ENCODE measurements at regions not wholly inside any gene's neighbourhood (a gene's known extent, or its start where the extent isn't known, plus 50 kb on each side); places are given as distances from the start of the nearest gene placed in this dataset.

DNA sequence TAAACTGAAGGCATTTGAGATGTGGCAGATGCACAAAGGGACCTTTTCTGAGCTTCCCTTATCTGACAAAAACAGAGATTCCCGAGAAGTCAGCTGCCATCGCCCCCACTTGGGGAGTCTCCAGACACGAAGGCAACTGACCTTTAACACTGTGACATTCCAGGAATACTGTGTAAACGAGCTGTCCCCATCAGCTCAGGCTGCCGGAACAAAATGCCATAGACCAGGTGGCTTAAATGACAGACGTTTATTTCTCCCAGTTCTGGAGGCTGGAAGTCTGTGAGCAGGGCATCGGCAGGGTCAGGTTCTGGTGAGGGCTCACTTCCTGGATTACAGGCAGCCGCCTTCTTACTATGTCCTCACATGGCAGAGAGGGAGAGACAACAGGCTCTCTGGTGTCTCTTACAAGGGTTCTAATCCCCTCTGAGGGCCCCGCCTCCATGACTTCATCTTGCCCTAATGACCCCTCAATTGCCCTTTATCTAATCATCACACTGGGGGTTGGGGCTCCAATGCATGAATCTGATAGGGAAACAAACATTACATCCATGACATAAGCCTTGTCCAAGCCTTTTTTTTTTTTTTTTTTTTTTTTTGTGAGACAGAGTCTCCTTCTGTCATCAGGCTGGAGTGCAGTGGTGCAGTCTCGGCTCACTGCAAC lies 178.5 kb upstream of the RPL38 start:
- no peaks in the 10 kb centered on the region for H3K4me1 ChIP-seq
- ATAC-seq = no peak
- peaks cover 0 to 10% (median 0%) of the 10 kb centered on the region in 3 donors for H3K9me3 ChIP-seq
- H3K27me3 ChIP-seq = peaks cover 61% of the 10 kb centered on the region
- WGBS, 2 donors (ENCODE audit: low coverage in 1 of 2) = 49 to 100% methylated on average over 1 to 4 of the region's 10 CpGs
- no peak overlapping the region for H3K27ac ChIP-seq
- no peak overlapping the region for H3K4me3 ChIP-seq
- TF ChIP-seq, protein P1, sequence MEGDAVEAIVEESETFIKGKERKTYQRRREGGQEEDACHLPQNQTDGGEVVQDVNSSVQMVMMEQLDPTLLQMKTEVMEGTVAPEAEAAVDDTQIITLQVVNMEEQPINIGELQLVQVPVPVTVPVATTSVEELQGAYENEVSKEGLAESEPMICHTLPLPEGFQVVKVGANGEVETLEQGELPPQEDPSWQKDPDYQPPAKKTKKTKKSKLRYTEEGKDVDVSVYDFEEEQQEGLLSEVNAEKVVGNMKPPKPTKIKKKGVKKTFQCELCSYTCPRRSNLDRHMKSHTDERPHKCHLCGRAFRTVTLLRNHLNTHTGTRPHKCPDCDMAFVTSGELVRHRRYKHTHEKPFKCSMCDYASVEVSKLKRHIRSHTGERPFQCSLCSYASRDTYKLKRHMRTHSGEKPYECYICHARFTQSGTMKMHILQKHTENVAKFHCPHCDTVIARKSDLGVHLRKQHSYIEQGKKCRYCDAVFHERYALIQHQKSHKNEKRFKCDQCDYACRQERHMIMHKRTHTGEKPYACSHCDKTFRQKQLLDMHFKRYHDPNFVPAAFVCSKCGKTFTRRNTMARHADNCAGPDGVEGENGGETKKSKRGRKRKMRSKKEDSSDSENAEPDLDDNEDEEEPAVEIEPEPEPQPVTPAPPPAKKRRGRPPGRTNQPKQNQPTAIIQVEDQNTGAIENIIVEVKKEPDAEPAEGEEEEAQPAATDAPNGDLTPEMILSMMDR (IDR thresholded peaks at IDR 0.05) = no peak
- TF ChIP-seq POLR2A (IDR thresholded peaks at IDR 0.05) (no peak), POLR2AphosphoS5 (IDR thresholded peaks at IDR 0.05) (no peak), EP300 (IDR thresholded peaks at IDR 0.05) (no peak)
- H3K36me3 ChIP-seq = no peaks in the 10 kb centered on the region

DNA sequence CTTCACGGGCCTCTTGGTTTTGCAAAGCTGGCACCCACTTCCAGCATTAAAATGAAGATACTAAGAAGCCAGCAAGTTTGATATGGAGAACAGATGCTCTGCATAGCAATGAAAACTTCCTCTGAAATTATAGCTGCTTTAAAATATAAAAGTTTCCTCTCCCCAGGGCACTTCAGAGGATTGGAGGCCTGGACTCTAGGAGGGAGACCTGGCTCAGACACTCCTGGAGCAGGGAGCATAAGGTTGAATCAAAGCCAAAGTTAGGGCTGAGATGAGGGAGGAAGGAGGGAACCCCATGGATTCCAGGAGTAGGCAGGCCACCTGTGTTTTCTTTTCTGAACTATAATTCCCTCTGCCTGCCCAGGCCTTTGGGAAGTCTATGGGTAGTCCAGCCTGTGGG lies 176.0 kb upstream of the RPL38 start:
- TF ChIP-seq POLR2AphosphoS5 (IDR thresholded peaks at IDR 0.05) (no peak), POLR2A (IDR thresholded peaks at IDR 0.05) (no peak), EP300 (IDR thresholded peaks at IDR 0.05) (no peak)
- TF ChIP-seq, protein P1 (IDR thresholded peaks at IDR 0.05) = no peak
- peaks cover 69% of the 10 kb centered on the region for H3K27me3 ChIP-seq

DNA sequence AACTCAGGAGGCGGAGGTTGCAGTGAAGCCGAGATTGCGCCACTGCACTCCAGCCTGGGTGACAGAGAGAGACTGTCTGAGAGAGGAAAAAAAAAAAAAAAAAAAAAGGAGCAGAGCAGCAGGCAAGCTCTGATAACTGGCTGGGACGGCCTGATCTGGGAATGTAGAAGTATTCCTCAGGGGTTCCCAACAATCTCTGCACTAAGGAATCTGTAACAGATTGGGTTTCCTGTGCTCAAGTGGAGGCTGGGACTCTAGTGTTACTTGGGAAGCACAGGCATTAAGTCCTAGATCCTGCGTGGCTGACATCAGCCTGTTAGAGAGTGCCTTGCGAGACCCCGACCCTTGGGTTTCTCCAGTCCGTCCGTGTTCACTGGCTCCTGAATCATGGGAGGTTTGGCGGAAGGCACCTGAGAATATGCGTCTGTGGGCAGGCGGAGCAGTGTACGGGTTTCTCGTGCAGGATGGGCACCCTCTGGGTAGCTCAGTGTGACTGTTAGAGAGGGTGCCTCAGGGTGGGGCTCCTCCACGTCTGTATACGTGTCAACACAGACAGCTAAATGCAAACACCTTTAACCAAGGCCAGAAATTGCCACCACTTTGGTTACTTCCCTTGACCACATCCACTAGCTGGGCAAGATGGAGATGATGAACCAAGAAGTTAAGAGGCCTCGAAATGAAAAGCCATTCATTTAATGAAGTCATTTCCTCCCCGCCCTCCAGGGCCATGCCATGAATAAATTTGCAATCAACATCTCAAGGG lies 174.9 kb upstream of the RPL38 start:
- H3K27me3 ChIP-seq = peaks cover 70% of the 10 kb centered on the region
- H3K9me3 ChIP-seq = peaks cover 0 to 10% (median 0%) of the 10 kb centered on the region in 3 donors
- WGBS, 2 donors (ENCODE audit: low coverage in 1 of 2) = 58 to 79% methylated on average over 5 to 13 of the region's 18 CpGs
- no peak overlapping the region for H3K4me3 ChIP-seq
- no peak for ATAC-seq
- H3K27ac ChIP-seq = no peak overlapping the region
- no peaks in the 10 kb centered on the region for H3K36me3 ChIP-seq
- H3K4me1 ChIP-seq = no peaks in the 10 kb centered on the region
- TF ChIP-seq POLR2AphosphoS5 (IDR thresholded peaks at IDR 0.05) (no peak), EP300 (IDR thresholded peaks at IDR 0.05) (no peak), POLR2A (IDR thresholded peaks at IDR 0.05) (no peak)
- TF ChIP-seq, protein P1 (IDR thresholded peaks at IDR 0.05) = no peak

More for the DNA sequence above, 176.0 kb upstream of the RPL38 start:
- Histone ChIP-seq H3K9me3 (peaks cover 0 to 10% (median 0%) of the 10 kb centered on the region in 3 donors), H3K36me3 (no peaks in the 10 kb centered on the region), H3K27ac (no peak overlapping the region), H3K4me1 (no peaks in the 10 kb centered on the region), H3K4me3 (no peak overlapping the region)
- WGBS, 2 donors (ENCODE audit: low coverage in 1 of 2) = 67% methylated on average over 1 of the region's 1 CpG; no CpG with 5 or more reads in 1 of the 2 donors
- ATAC-seq = no peak

DNA sequence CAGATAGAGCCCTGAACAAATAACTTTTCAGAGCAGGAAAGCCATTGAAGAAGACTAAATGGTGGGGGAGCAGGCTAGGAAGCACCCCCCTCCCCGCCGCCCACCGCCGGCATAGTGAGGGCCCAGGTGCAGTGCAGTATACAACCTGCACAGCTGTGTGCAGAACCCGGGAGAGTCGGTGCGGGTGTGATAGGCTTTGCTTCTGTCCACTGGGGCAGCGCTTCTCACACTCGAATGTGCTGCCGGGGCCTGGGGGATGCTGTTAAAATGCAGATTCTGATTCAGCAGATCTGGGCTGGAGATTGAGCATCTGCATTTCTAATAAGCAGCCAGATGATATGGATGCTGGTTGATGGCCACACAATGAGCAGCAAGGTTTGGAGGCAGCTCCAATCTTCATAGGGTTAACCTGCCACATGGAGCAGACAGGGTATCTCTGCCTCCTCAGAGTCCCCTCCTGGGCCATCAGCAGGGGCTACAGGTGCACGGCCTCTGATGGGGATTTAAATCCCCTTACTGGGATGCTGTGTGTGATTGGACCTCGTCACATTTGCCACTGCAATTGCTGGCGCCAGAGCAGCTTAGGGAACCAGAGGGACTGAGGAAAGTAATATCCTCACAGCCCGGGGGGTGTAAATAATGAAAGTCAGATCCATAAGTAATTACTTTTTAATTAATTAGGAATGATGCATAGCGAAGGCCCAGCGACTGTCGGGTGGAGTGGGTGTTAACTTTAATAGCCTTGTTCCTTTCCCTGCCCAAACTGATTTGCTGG lies 172.0 kb upstream of the RPL38 start:
- H3K4me3 ChIP-seq = no peak overlapping the region
- H3K9me3 ChIP-seq = no peaks in the 10 kb centered on the region
- TF ChIP-seq, protein P1 (IDR thresholded peaks at IDR 0.05) = no peak
- TF ChIP-seq EP300 (IDR thresholded peaks at IDR 0.05) = no peak
- TF ChIP-seq POLR2A (IDR thresholded peaks at IDR 0.05) = no peak
- no peak for TF ChIP-seq POLR2AphosphoS5 (IDR thresholded peaks at IDR 0.05)
- whole genome bisulfite sequencing, 2 donors (ENCODE audit: low coverage in 1 of 2) = 27 to 47% methylated on average over 5 to 6 of the region's 17 CpGs
- H3K27me3 ChIP-seq = peaks cover 58% of the 10 kb centered on the region
- H3K36me3 ChIP-seq = no peaks in the 10 kb centered on the region
- H3K27ac ChIP-seq = no peak overlapping the region
- no peak for ATAC-seq
- H3K4me1 ChIP-seq = no peaks in the 10 kb centered on the region
